Spleen (tissue), 7 donors: ENCODE measurements at regions not wholly inside any gene's neighbourhood (a gene's known extent, or its start where the extent isn't known, plus 50 kb on each side); places are given as distances from the start of the nearest gene placed in this dataset.

Experiments
- CTCF ChIP-seq, 11 experiments: fragments of 200-600 bp in 7 of 11; fragments of 450-650 bp in 4 of 11; sonication (generic) in 4 of 11; IDR thresholded peaks in 8 of 11; conservative IDR thresholded peaks in 3 of 11; 1 replicate in 7 of 11; 2 replicates in 4 of 11; pipeline versions ENCODE4 v1.4.0 to v1.8.0; 2016 to 2021; ENCODE audit warnings: antibody characterized with exemption in 11 of 11, inconsistent platforms in 4 of 11, mild to moderate bottlenecking in 1 of 11
- POLR2A ChIP-seq, 3 donors: fragments of 450-650 bp; IDR thresholded peaks; one replicate each; pipeline ENCODE4 v1.5.1; 2017; ENCODE audit warnings: antibody characterized with exemption in 3 of 3, mild to moderate bottlenecking in 1 of 3
- donor health status: DM: no; HTN: no; CAD: no; lungs with moderate emphysema.
- donor health status: DM: no; HTN: no; CAD: no.
- donor health status: DM: no; HTN: no; CAD: no.

DNA sequence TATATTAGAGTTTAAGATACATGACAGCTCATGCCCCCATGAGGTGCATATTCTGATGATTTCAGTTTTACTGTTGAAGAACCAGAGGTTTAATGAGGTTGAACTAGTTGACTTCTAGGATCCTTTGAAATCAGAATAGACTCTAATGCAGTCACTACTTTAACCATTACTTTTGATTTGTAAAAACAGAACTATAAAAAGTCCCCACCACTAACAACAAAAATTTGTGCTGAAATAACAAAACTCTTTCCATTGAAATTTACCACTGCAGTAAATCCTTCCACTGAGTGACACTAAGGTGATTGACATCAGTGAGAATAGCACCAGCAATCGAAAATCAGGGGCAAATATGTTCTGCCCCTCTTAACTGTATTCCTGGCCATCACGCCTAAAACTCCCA lies 214.1 kb downstream of the SHQ1 start:
- TF ChIP-seq CTCF (IDR thresholded peaks at IDR 0.05 in 8 of 11, conservative IDR thresholded peaks at IDR 0.05 in 3 of 11) = no peak
- no peak for TF ChIP-seq POLR2A (IDR thresholded peaks at IDR 0.05)
